ENCODE measurements at regions not wholly inside any gene's neighbourhood (a gene's known extent, or its start where the extent isn't known, plus 50 kb on each side); places are given as distances from the start of the nearest gene placed in this dataset.

GRCh38 chr13:100797921-100798320, 123.3 kb upstream of the TMTC4 start:
- Mint-ChIP-seq H3K27ac (peak overlapping the region; percentile 65), H3K4me3 (no peak overlapping the region), H3K27me3 (ENCODE audit: low read depth) (peaks cover 10% of the 10 kb centered on the region), H3K4me1 (peaks cover 40% of the 10 kb centered on the region), H3K36me3 (peaks cover 4% of the 10 kb centered on the region), H3K9me3 (peaks cover 24% of the 10 kb centered on the region)
- no peak for TF ChIP-seq CTCF (IDR thresholded peaks at IDR 0.05; ENCODE audit: unreplicated experiment)
- no peak for DNase-seq (ENCODE audit: low spot score in 2 of 2, unreplicated experiment in 2 of 2)

- Mint-ChIP-seq H3K4me1 (peaks cover 33% of the 10 kb centered on the region), H3K9me3 (peaks cover 28% of the 10 kb centered on the region), H3K36me3 (peaks cover 4% of the 10 kb centered on the region), H3K4me3 (no peak overlapping the region), H3K27me3 (ENCODE audit: low read depth) (peaks cover 4% of the 10 kb centered on the region), H3K27ac (no peak overlapping the region)
- no peak for DNase-seq (ENCODE audit: low spot score in 2 of 2, unreplicated experiment in 2 of 2)
- no peak for TF ChIP-seq CTCF (IDR thresholded peaks at IDR 0.05; ENCODE audit: unreplicated experiment)
These were observed 121.9 kb upstream of the TMTC4 start for GRCh38 chr13:100796463-100796862.

- Mint-ChIP-seq H3K9me3 (peaks cover 28% of the 10 kb centered on the region), H3K36me3 (peaks cover 4% of the 10 kb centered on the region), H3K27ac (no peak overlapping the region), H3K4me3 (no peak overlapping the region), H3K4me1 (peaks cover 28% of the 10 kb centered on the region), H3K27me3 (ENCODE audit: low read depth) (no peaks in the 10 kb centered on the region)
- DNase-seq (ENCODE audit: low spot score in 2 of 2, unreplicated experiment in 2 of 2), result no peak
- no peak for TF ChIP-seq CTCF (IDR thresholded peaks at IDR 0.05; ENCODE audit: unreplicated experiment)
These were observed 120.0 kb upstream of the TMTC4 start for GRCh38 chr13:100794575-100794974.

GRCh38 chr13:100790405-100790804, 115.8 kb upstream of the TMTC4 start:
- peaks cover 29% of the 10 kb centered on the region for H3K9me3 Mint-ChIP-seq
- no peaks in the 10 kb centered on the region for H3K27me3 Mint-ChIP-seq (ENCODE audit: low read depth)

GRCh38 chr13:100789968-100790367, 115.4 kb upstream of the TMTC4 start:
- peaks cover 29% of the 10 kb centered on the region for H3K9me3 Mint-ChIP-seq
- H3K4me1 Mint-ChIP-seq, result peaks cover 12% of the 10 kb centered on the region
- no peak for DNase-seq (ENCODE audit: low spot score in 2 of 2, unreplicated experiment in 2 of 2)
- H3K27me3 Mint-ChIP-seq (ENCODE audit: low read depth), result no peaks in the 10 kb centered on the region
- TF ChIP-seq CTCF (IDR thresholded peaks at IDR 0.05; ENCODE audit: unreplicated experiment), result no peak
- H3K36me3 Mint-ChIP-seq, result no peaks in the 10 kb centered on the region
- H3K27ac Mint-ChIP-seq, result no peak overlapping the region
- H3K4me3 Mint-ChIP-seq, result no peak overlapping the region

More at GRCh38 chr13:100790405-100790804, 115.8 kb upstream of the TMTC4 start:
- Mint-ChIP-seq H3K4me1 (peaks cover 12% of the 10 kb centered on the region), H3K27ac (no peak overlapping the region), H3K36me3 (no peaks in the 10 kb centered on the region), H3K4me3 (no peak overlapping the region)
- TF ChIP-seq CTCF (IDR thresholded peaks at IDR 0.05; ENCODE audit: unreplicated experiment), result no peak
- no peak for DNase-seq (ENCODE audit: low spot score in 2 of 2, unreplicated experiment in 2 of 2)

GRCh38 chr13:100789481-100789880, 114.9 kb upstream of the TMTC4 start:
- peaks cover 26% of the 10 kb centered on the region for H3K9me3 Mint-ChIP-seq
- TF ChIP-seq CTCF (IDR thresholded peaks at IDR 0.05; ENCODE audit: unreplicated experiment), result no peak

More at GRCh38 chr13:100789481-100789880, 114.9 kb upstream of the TMTC4 start:
- Mint-ChIP-seq H3K36me3 (no peaks in the 10 kb centered on the region), H3K4me1 (peaks cover 12% of the 10 kb centered on the region), H3K4me3 (no peak overlapping the region), H3K27ac (peak overlapping the region; percentile 49), H3K27me3 (ENCODE audit: low read depth) (no peaks in the 10 kb centered on the region)
- DNase-seq (ENCODE audit: low spot score in 2 of 2, unreplicated experiment in 2 of 2), result no peak

All from mesothelial cell of epicardium (in vitro differentiated cells).